ENCODE measurements at regions not wholly inside any gene's neighbourhood (a gene's known extent, or its start where the extent isn't known, plus 50 kb on each side); places are given as distances from the start of the nearest gene placed in this dataset.

DNA sequence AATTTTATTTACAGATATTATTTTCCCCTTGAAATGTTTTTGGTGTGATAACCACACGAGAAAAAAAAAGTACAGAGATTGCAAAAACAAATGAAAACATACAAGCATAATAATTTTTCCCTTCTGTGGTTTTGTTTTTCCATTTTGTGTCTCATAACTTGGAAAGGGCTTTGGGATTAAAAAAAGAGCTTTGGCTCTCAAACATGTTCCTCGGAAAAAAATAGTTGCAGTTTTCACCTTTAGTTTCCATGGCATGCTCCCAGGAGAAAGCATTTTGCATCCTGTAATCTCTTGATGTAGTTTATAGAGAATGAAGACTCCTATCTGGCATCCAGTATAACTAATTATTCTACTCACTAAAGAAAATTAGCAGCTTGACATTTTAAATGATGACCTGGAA, 362.1 kb upstream of the PDGFD start:
- H3K36me3 ChIP-seq (ENCODE audit: insufficient read depth, low read length), result no peaks in the 10 kb centered on the region
- Mint-ChIP-seq H3K27me3 (no peaks in the 10 kb centered on the region), H3K9me3 (no peaks in the 10 kb centered on the region), H3K4me1 (ENCODE audit: low read depth) (no peaks in the 10 kb centered on the region), H3K36me3 (ENCODE audit: low read depth) (no peaks in the 10 kb centered on the region), H3K4me3 (no peak overlapping the region), H3K27ac (no peak overlapping the region)
- intact Hi-C loops (cut with DNase I, micrococcal nuclease), result no loop called here
- no peak for DNase-seq
- TF ChIP-seq, protein P1, sequence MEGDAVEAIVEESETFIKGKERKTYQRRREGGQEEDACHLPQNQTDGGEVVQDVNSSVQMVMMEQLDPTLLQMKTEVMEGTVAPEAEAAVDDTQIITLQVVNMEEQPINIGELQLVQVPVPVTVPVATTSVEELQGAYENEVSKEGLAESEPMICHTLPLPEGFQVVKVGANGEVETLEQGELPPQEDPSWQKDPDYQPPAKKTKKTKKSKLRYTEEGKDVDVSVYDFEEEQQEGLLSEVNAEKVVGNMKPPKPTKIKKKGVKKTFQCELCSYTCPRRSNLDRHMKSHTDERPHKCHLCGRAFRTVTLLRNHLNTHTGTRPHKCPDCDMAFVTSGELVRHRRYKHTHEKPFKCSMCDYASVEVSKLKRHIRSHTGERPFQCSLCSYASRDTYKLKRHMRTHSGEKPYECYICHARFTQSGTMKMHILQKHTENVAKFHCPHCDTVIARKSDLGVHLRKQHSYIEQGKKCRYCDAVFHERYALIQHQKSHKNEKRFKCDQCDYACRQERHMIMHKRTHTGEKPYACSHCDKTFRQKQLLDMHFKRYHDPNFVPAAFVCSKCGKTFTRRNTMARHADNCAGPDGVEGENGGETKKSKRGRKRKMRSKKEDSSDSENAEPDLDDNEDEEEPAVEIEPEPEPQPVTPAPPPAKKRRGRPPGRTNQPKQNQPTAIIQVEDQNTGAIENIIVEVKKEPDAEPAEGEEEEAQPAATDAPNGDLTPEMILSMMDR (IDR thresholded peaks at IDR 0.05), result no peak
- H3K4me3 ChIP-seq (ENCODE audit: low read length), result no peak overlapping the region
- H3K27me3 ChIP-seq (ENCODE audit: control insufficient read depth in 1 of 2, insufficient read depth in 2 of 2, low read length in 2 of 2), result no peaks in the 10 kb centered on the region
- ChIA-PET POLR2A (no interaction called here), CTCF (no interaction called here)
- ATAC-seq (ENCODE audit: poor library complexity), result no peak
- H3K9me3 ChIP-seq (ENCODE audit: control insufficient read depth in 1 of 2, insufficient read depth in 1 of 2, low read length in 2 of 2), result no peaks in the 10 kb centered on the region
- H3K27ac ChIP-seq (ENCODE audit: low read depth in 1 of 2, low read length in 2 of 2), result no peak overlapping the region
- no peaks in the 10 kb centered on the region for H3K4me1 ChIP-seq (ENCODE audit: insufficient read depth, low read length)

DNA sequence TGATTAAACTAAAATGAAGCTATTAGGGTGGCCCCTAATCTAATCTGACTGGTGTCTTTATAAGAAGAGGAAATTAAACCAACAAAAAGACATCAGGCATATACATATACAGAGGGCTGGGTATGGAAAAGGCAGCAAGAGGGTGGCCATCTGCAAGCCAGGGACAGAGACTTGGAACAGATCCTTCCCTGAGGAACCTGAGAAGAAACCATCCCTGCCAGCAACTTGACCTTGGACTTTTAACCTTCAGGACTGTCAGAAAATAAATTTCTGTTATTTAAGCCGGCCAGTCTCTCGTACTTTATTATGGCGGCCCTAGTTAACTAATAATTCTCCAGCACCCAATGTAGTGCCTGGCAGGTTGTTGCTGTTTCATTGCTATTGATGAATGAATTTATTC, 361.5 kb upstream of the PDGFD start:
- POLR2A ChIA-PET, result no interaction called here
- intact Hi-C loops (cut with DNase I, micrococcal nuclease), result no loop called here

DNA sequence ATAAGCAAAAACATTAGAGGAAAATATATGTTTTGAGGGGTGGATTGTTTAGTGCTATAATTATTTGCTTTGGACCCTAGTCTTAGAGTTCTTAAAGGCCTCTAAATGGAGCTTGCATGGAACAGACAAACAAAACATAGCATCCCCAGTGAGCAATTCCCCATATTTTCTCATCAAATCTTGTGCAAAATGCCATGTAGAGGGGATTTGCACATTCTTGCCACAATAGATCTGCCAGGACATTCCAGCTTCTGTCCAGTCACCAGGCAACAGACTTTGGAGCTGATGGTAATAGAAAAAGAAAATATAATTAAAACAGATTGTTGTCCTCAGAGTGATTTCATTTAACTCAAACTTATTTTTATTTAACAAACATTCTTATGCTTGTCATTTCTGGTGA, 360.3 kb upstream of the PDGFD start:
- Mint-ChIP-seq H3K9me3 (no peaks in the 10 kb centered on the region), H3K4me1 (ENCODE audit: low read depth) (no peaks in the 10 kb centered on the region), H3K36me3 (ENCODE audit: low read depth) (no peaks in the 10 kb centered on the region), H3K27me3 (no peaks in the 10 kb centered on the region), H3K4me3 (no peak overlapping the region), H3K27ac (no peak overlapping the region)
- H3K27ac ChIP-seq (ENCODE audit: low read depth in 1 of 2, low read length in 2 of 2), result no peak overlapping the region
- ChIA-PET CTCF (no interaction called here), POLR2A (no interaction called here)
- intact Hi-C loops (cut with DNase I, micrococcal nuclease), result no loop called here
- TF ChIP-seq, protein P1 (IDR thresholded peaks at IDR 0.05), result no peak
- H3K4me1 ChIP-seq (ENCODE audit: insufficient read depth, low read length), result no peaks in the 10 kb centered on the region
- no peaks in the 10 kb centered on the region for H3K36me3 ChIP-seq (ENCODE audit: insufficient read depth, low read length)
- H3K4me3 ChIP-seq (ENCODE audit: low read length), result no peak overlapping the region
- ATAC-seq (ENCODE audit: poor library complexity), result no peak
- no peaks in the 10 kb centered on the region for H3K9me3 ChIP-seq (ENCODE audit: control insufficient read depth in 1 of 2, insufficient read depth in 1 of 2, low read length in 2 of 2)
- no peaks in the 10 kb centered on the region for H3K27me3 ChIP-seq (ENCODE audit: control insufficient read depth in 1 of 2, insufficient read depth in 2 of 2, low read length in 2 of 2)
- no peak for DNase-seq

More for the DNA sequence above, 361.5 kb upstream of the PDGFD start:
- no peak overlapping the region for H3K27ac ChIP-seq (ENCODE audit: low read depth in 1 of 2, low read length in 2 of 2)
- H3K27ac Mint-ChIP-seq, result no peak overlapping the region
- no peaks in the 10 kb centered on the region for H3K36me3 ChIP-seq (ENCODE audit: insufficient read depth, low read length)
- no peaks in the 10 kb centered on the region for H3K9me3 Mint-ChIP-seq
- no peaks in the 10 kb centered on the region for H3K4me1 Mint-ChIP-seq (ENCODE audit: low read depth)
- H3K36me3 Mint-ChIP-seq (ENCODE audit: low read depth), result no peaks in the 10 kb centered on the region
- no peaks in the 10 kb centered on the region for H3K27me3 ChIP-seq (ENCODE audit: control insufficient read depth in 1 of 2, insufficient read depth in 2 of 2, low read length in 2 of 2)
- no peak overlapping the region for H3K4me3 Mint-ChIP-seq
- CTCF ChIA-PET, result no interaction called here
- no peaks in the 10 kb centered on the region for H3K4me1 ChIP-seq (ENCODE audit: insufficient read depth, low read length)
- H3K4me3 ChIP-seq (ENCODE audit: low read length), result no peak overlapping the region
- H3K27me3 Mint-ChIP-seq, result no peaks in the 10 kb centered on the region
- DNase-seq (no peak), ATAC-seq (ENCODE audit: poor library complexity) (no peak)
- TF ChIP-seq, protein P1 (IDR thresholded peaks at IDR 0.05), result no peak
- no peaks in the 10 kb centered on the region for H3K9me3 ChIP-seq (ENCODE audit: control insufficient read depth in 1 of 2, insufficient read depth in 1 of 2, low read length in 2 of 2)

All from CD4-positive, alpha-beta T cell (primary cell).